ENCODE measurements at regions not wholly inside any gene's neighbourhood (a gene's known extent, or its start where the extent isn't known, plus 50 kb on each side); places are given as distances from the start of the nearest gene placed in this dataset.

- intact Hi-C loops (cut with DNase I): no loop called here
- H3K4me1 ChIP-seq: peaks cover 4% of the 10 kb centered on the region in 2 donors
Observed at GRCh38 chr2:20513946-20514345, 67.1 kb downstream of the RHOB start.

GRCh38 chr2:20514596-20515269 lies 67.9 kb downstream of the RHOB start:
- H3K4me3 ChIP-seq: no peak overlapping the region
- H3K4me1 ChIP-seq: peaks cover 4% of the 10 kb centered on the region in 2 donors
- H3K27ac ChIP-seq: peak overlapping the region in 1 of 2 donors; percentile 19
- no peaks in the 10 kb centered on the region for H3K9me3 ChIP-seq
- TF ChIP-seq CTCF (IDR thresholded peaks at IDR 0.05): no peak
- ATAC-seq: peak; percentile 39
- H3K27me3 ChIP-seq: no peaks in the 10 kb centered on the region
- no peaks in the 10 kb centered on the region for H3K36me3 ChIP-seq
- DNase-seq: peak in 1 of 4 donors; percentile 63
- intact Hi-C loops (cut with DNase I): no loop called here

More at GRCh38 chr2:20513946-20514345, 67.1 kb downstream of the RHOB start:
- Histone ChIP-seq H3K27me3 (no peaks in the 10 kb centered on the region), H3K4me3 (no peak overlapping the region), H3K9me3 (no peaks in the 10 kb centered on the region), H3K36me3 (no peaks in the 10 kb centered on the region), H3K27ac (no peak overlapping the region)
- ATAC-seq (no peak), DNase-seq (peak in 1 of 4 donors; percentile 26)
- no peak for TF ChIP-seq CTCF (IDR thresholded peaks at IDR 0.05)

GRCh38 chr2:20515290-20516220 lies 68.7 kb downstream of the RHOB start:
- Histone ChIP-seq H3K36me3 (no peaks in the 10 kb centered on the region), H3K4me3 (no peak overlapping the region), H3K4me1 (peaks cover 4% of the 10 kb centered on the region in 2 donors), H3K27ac (peak overlapping the region in 1 of 2 donors; percentile 19), H3K9me3 (no peaks in the 10 kb centered on the region), H3K27me3 (no peaks in the 10 kb centered on the region)
- no peak for TF ChIP-seq CTCF (IDR thresholded peaks at IDR 0.05)
- intact Hi-C loops (cut with DNase I): no loop called here
- DNase-seq (peak in 1 of 4 donors; percentile 29), ATAC-seq (no peak)

GRCh38 chr2:20516291-20516645 lies 69.4 kb downstream of the RHOB start:
- intact Hi-C loops (cut with DNase I): no loop called here
- Histone ChIP-seq H3K36me3 (no peaks in the 10 kb centered on the region), H3K27me3 (no peaks in the 10 kb centered on the region), H3K27ac (no peak overlapping the region), H3K4me3 (no peak overlapping the region), H3K4me1 (peaks cover 4% of the 10 kb centered on the region in 2 donors), H3K9me3 (no peaks in the 10 kb centered on the region)
- no peak for TF ChIP-seq CTCF (IDR thresholded peaks at IDR 0.05)
- DNase-seq: no peak
- no peak for ATAC-seq
